ENCODE measurements at regions not wholly inside any gene's neighbourhood (a gene's known extent, or its start where the extent isn't known, plus 50 kb on each side); places are given as distances from the start of the nearest gene placed in this dataset.

DNA sequence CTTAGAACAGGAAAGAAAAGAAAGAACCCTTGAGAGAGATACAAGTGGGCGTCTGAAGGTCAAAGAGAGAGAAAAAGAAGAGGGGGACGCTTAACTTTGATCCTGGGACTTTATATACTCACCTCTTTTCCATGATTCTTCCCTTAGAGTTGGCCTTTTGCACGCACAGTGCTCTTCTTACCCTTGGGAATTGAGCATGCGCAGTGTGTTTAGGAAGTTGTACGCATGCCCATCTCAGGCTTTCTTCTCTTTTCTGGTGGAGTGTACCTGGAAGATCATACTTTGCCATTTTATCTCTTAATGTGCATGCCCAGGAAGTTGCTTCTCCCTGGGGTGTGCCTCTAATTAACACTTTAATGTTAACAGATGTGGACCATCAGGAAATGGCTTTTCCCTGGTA is 229.6 kb upstream of the ANO3 start:
- WGBS, 2 donors, result 84 to 88% methylated on average over 5 of the region's 5 CpGs
- Histone ChIP-seq H3K9me3 (no peaks in the 10 kb centered on the region), H3K4me3 (no peak overlapping the region), H3K36me3 (no peaks in the 10 kb centered on the region), H3K27ac (no peak overlapping the region), H3K27me3 (no peaks in the 10 kb centered on the region), H3K4me1 (no peaks in the 10 kb centered on the region)
- intact Hi-C loops (cut with DNase I), result no loop called here
- DNase-seq, result no peak
- TF ChIP-seq, protein P1, sequence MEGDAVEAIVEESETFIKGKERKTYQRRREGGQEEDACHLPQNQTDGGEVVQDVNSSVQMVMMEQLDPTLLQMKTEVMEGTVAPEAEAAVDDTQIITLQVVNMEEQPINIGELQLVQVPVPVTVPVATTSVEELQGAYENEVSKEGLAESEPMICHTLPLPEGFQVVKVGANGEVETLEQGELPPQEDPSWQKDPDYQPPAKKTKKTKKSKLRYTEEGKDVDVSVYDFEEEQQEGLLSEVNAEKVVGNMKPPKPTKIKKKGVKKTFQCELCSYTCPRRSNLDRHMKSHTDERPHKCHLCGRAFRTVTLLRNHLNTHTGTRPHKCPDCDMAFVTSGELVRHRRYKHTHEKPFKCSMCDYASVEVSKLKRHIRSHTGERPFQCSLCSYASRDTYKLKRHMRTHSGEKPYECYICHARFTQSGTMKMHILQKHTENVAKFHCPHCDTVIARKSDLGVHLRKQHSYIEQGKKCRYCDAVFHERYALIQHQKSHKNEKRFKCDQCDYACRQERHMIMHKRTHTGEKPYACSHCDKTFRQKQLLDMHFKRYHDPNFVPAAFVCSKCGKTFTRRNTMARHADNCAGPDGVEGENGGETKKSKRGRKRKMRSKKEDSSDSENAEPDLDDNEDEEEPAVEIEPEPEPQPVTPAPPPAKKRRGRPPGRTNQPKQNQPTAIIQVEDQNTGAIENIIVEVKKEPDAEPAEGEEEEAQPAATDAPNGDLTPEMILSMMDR (IDR thresholded peaks at IDR 0.05), result no peak
- TF ChIP-seq EP300 (IDR thresholded peaks at IDR 0.05), result no peak
- TF ChIP-seq POLR2AphosphoS5 (IDR thresholded peaks at IDR 0.05), result no peak
- no peak for TF ChIP-seq POLR2A (IDR thresholded peaks at IDR 0.05)

DNA sequence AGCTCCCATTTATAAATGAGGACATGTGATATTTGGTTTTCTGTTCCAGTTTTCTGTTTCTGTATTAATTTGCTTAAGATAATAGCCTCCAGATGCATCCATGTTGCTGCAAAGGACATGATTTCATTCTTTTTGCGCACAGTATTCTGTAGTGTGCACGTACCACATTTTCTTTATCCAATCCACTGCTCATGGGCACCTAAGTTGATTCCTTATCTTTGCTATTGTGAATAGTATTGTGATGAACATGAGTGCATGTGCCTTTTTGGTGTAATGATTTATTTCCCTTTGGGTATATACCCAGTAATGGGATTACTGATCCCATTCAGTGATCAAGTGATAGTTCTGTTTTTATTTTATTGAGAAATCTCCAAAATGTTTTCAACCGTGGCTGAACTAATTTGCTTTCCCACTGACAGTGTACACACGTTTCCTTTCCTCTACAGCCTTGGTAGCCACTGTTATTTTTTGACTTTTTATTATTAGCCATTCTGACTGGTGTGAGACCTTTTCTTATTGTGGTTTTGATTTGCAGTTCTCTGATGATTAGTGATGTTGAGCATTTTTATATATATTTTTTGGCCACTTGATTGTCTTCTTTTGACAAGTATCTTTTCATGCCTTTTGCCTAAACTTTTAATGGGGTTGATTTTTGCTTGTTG is 226.0 kb upstream of the ANO3 start:
- WGBS, 2 donors, result 76 to 80% methylated on average over 4 of the region's 4 CpGs
- DNase-seq, result no peak
- no peak overlapping the region for H3K4me3 ChIP-seq
- no peak overlapping the region for H3K27ac ChIP-seq
- no peaks in the 10 kb centered on the region for H3K27me3 ChIP-seq
- H3K36me3 ChIP-seq, result no peaks in the 10 kb centered on the region
- no peaks in the 10 kb centered on the region for H3K4me1 ChIP-seq
- intact Hi-C loops (cut with DNase I), result no loop called here
- H3K9me3 ChIP-seq, result no peaks in the 10 kb centered on the region
- TF ChIP-seq POLR2AphosphoS5 (IDR thresholded peaks at IDR 0.05) (no peak), POLR2A (IDR thresholded peaks at IDR 0.05) (no peak), EP300 (IDR thresholded peaks at IDR 0.05) (no peak)
- TF ChIP-seq, protein P1 (IDR thresholded peaks at IDR 0.05), result no peak

DNA sequence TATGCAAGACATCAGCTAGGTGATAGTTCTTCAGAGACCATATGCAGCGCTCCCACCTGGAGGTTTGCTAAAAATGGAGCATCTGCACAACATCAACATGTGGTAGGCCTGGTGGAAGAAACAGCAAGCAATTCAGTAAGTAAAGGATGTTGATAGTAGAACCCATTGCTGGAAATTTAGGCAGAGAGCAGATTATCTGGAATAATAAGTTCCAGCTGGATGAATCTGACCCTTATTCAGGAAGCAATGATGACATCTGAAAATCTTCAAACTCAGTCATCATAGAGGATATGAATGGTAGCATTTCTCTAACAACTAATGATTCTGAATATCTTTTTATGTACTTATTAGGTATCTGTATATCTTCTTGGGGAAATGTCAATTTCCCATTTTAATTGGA is 225.2 kb upstream of the ANO3 start:
- no peaks in the 10 kb centered on the region for H3K9me3 ChIP-seq
- no peak for DNase-seq
- no peaks in the 10 kb centered on the region for H3K36me3 ChIP-seq
- intact Hi-C loops (cut with DNase I), result no loop called here
- 83 to 92% methylated on average over 1 of the region's 1 CpG for WGBS, 2 donors
- no peak overlapping the region for H3K27ac ChIP-seq
- no peaks in the 10 kb centered on the region for H3K27me3 ChIP-seq
- TF ChIP-seq POLR2A (IDR thresholded peaks at IDR 0.05), result no peak
- no peak for TF ChIP-seq EP300 (IDR thresholded peaks at IDR 0.05)
- TF ChIP-seq POLR2AphosphoS5 (IDR thresholded peaks at IDR 0.05), result no peak
- TF ChIP-seq, protein P1 (IDR thresholded peaks at IDR 0.05), result no peak
- no peaks in the 10 kb centered on the region for H3K4me1 ChIP-seq
- no peak overlapping the region for H3K4me3 ChIP-seq

GRCh38 chr11:26109658-26110368 is 222.1 kb upstream of the ANO3 start:
- Histone ChIP-seq H3K4me1 (no peaks in the 10 kb centered on the region), H3K27ac (no peak overlapping the region), H3K4me3 (no peak overlapping the region), H3K9me3 (no peaks in the 10 kb centered on the region), H3K27me3 (no peaks in the 10 kb centered on the region), H3K36me3 (no peaks in the 10 kb centered on the region)
- 56 to 70% methylated on average over 2 of the region's 2 CpGs for WGBS, 2 donors
- no peak for DNase-seq
- no peak for TF ChIP-seq POLR2A (IDR thresholded peaks at IDR 0.05)
- TF ChIP-seq EP300 (IDR thresholded peaks at IDR 0.05), result no peak
- TF ChIP-seq, protein P1 (IDR thresholded peaks at IDR 0.05), result no peak
- no peak for TF ChIP-seq POLR2AphosphoS5 (IDR thresholded peaks at IDR 0.05)
- intact Hi-C loops (cut with DNase I), result no loop called here
